ENCODE measurements at regions not wholly inside any gene's neighbourhood (a gene's known extent, or its start where the extent isn't known, plus 50 kb on each side); places are given as distances from the start of the nearest gene placed in this dataset.

GRCh38 chr4:82126512-82127040 is 247.2 kb downstream of the HNRNPD start:
- no peaks in the 10 kb centered on the region for H3K79me2 ChIP-seq (ENCODE audit: control insufficient read depth in 1 of 2, insufficient read depth in 2 of 2, low read length in 2 of 2)
- H2BK5ac ChIP-seq (ENCODE audit: low read depth, low read length): no peak overlapping the region
- H3K4me1 ChIP-seq (replicated peaks in 1 of 4; ENCODE audit: control insufficient read depth in 3 of 4, insufficient read depth in 4 of 4, low read length in 3 of 4): no peaks in the 10 kb centered on the region
- no peak overlapping the region for H2BK12ac ChIP-seq (ENCODE audit: low read depth, low read length)
- H4K5ac ChIP-seq (ENCODE audit: insufficient read length, low read depth, low read length): no peak overlapping the region
- no peak overlapping the region for H2BK15ac ChIP-seq (ENCODE audit: low read length)
- no peak overlapping the region for H2AK5ac ChIP-seq (ENCODE audit: low read depth, low read length)
- H3K4ac ChIP-seq (replicated peaks; ENCODE audit: insufficient read length, low read depth, low read length): no peak overlapping the region
- H4K20me1 ChIP-seq (replicated peaks in 1 of 2; ENCODE audit: control insufficient read depth in 1 of 2, insufficient read depth in 2 of 2, low read length in 2 of 2): no peaks in the 10 kb centered on the region
- H2BK20ac ChIP-seq (ENCODE audit: low read length): no peak overlapping the region
- 88% methylated on average over 5 of the region's 5 CpGs; no CpG with 5 or more reads in 1 of the 2 experiments for WGBS, 2 experiments (ENCODE audit: extremely low coverage in 1 of 2, insufficient coverage in 1 of 2, insufficient read length in 1 of 2, insufficient replicate concordance in 2 of 2, low coverage in 1 of 2, low lambda C conversion rate in 2 of 2, missing lambda C conversion rate in 1 of 2)
- no peak overlapping the region for H3K18ac ChIP-seq (ENCODE audit: extremely low read depth, low read length)
- no peak overlapping the region for H3K9ac ChIP-seq (replicated peaks in 1 of 4; ENCODE audit: extremely low read depth in 1 of 4, low read depth in 3 of 4, low read length in 3 of 4)
- H2BK120ac ChIP-seq (replicated peaks; ENCODE audit: low read depth, low read length): no peak overlapping the region
- H3K14ac ChIP-seq (ENCODE audit: insufficient read length): no peak overlapping the region
- no peak overlapping the region for H3K4me2 ChIP-seq (ENCODE audit: insufficient read depth in 1 of 2, low read depth in 2 of 2, low read length in 2 of 2)
- H3K27me3 ChIP-seq (replicated peaks in 1 of 4; ENCODE audit: control insufficient read depth in 3 of 4, extremely low read depth in 1 of 4, insufficient read depth in 3 of 4, low read length in 3 of 4): no peaks in the 10 kb centered on the region
- ChIA-PET POLR2A (ENCODE audit: partially characterized antibody) (no interaction called here), CTCF (ENCODE audit: partially characterized antibody) (interaction anchor here (1.9 kb wide), 1 partner anchor 16 kb away, joined by 5 read pairs; no protein-coding TSS in a partner anchor)
- FAIRE-seq (no peak), DNase-seq (ENCODE audit: low read depth in 1 of 2, low spot score in 2 of 2) (no peak)
- H3K9me3 ChIP-seq (ENCODE audit: insufficient read depth in 2 of 2, low read depth in 1 of 2, low read length in 1 of 2): no peaks in the 10 kb centered on the region
- H3K4me3 ChIP-seq (ENCODE audit: extremely low read depth in 1 of 4, insufficient read depth in 2 of 4, low read depth in 3 of 4, low read length in 4 of 4): no peak overlapping the region
- no peak overlapping the region for H4K91ac ChIP-seq (replicated peaks; ENCODE audit: insufficient read length, low read length)
- H3K79me1 ChIP-seq (ENCODE audit: low read depth, low read length): no peaks in the 10 kb centered on the region
- TF ChIP-seq CTBP2 (IDR thresholded peaks at IDR 0.05; ENCODE audit: borderline replicate concordance, insufficient read depth, insufficient read length, low read length) (no peak), NRF1 (IDR thresholded peaks at IDR 0.05; ENCODE audit: low read depth, low read length) (no peak), SP4 (IDR thresholded peaks at IDR 0.05; ENCODE audit: low read length) (no peak), CHD1 (IDR thresholded peaks at IDR 0.05; ENCODE audit: low read depth, low read length) (no peak), SIN3A (conservative IDR thresholded peaks at IDR 0.05 in 1 of 2, IDR thresholded peaks at IDR 0.05 in 1 of 2; ENCODE audit: low read depth in 1 of 2, low read length in 2 of 2) (no peak), MAX (IDR thresholded peaks at IDR 0.05) (no peak), ATF2 (IDR thresholded peaks at IDR 0.05; ENCODE audit: low read length) (no peak), GTF2F1 (IDR thresholded peaks at IDR 0.05; ENCODE audit: borderline replicate concordance, low read depth, low read length) (no peak), JUN (IDR thresholded peaks at IDR 0.05; ENCODE audit: low read depth, low read length) (no peak), ATF3 (IDR thresholded peaks at IDR 0.05; ENCODE audit: insufficient read depth, low read depth, low read length) (no peak), BRCA1 (IDR thresholded peaks at IDR 0.05; ENCODE audit: low read depth, low read length) (no peak)
- no peaks in the 10 kb centered on the region for H3K23me2 ChIP-seq (ENCODE audit: low read depth, low read length)
- no peak overlapping the region for H3K23ac ChIP-seq (ENCODE audit: insufficient read length)
- no peak overlapping the region for H2AFZ ChIP-seq (ENCODE audit: low read length)
- no peak overlapping the region for H3K27ac ChIP-seq (ENCODE audit: low read depth, low read length)
- H4K8ac ChIP-seq (ENCODE audit: extremely low read depth, insufficient read depth, low read length): no peak overlapping the region
- no peak overlapping the region for H3K56ac ChIP-seq (replicated peaks; ENCODE audit: insufficient read length, low read depth, low read length)
- H3K36me3 ChIP-seq (ENCODE audit: control insufficient read depth in 2 of 4, insufficient read depth in 4 of 4, low read length in 3 of 4): no peaks in the 10 kb centered on the region

All from H1 (cell line).